ENCODE measurements at regions not wholly inside any gene's neighbourhood (a gene's known extent, or its start where the extent isn't known, plus 50 kb on each side); places are given as distances from the start of the nearest gene placed in this dataset.
"Not testable (repeated sequence)": the region's sequence is repeated elsewhere in the genome, so short reads cannot be mapped to it uniquely, and the experiment has no call there.

DNA sequence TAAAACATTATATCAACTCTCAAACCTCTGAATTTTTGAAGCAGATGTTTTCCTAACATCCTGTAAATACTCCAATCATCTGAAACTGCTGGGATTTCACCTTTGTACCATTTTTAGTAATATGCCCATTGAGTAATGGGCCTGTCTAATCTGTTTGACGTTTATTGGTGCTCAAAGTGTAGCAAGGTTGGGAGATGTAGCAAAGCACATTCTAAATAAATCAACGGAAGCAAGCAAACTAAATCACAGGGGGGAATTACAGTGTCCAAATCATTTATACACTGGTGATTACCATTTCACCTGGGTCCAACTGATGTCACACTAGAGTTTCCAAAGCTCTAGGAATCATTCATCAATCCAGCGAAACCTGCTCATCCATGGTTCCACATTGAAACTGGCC, 518.7 kb upstream of the TBL1XR1 start:
- TF ChIP-seq, protein P1, sequence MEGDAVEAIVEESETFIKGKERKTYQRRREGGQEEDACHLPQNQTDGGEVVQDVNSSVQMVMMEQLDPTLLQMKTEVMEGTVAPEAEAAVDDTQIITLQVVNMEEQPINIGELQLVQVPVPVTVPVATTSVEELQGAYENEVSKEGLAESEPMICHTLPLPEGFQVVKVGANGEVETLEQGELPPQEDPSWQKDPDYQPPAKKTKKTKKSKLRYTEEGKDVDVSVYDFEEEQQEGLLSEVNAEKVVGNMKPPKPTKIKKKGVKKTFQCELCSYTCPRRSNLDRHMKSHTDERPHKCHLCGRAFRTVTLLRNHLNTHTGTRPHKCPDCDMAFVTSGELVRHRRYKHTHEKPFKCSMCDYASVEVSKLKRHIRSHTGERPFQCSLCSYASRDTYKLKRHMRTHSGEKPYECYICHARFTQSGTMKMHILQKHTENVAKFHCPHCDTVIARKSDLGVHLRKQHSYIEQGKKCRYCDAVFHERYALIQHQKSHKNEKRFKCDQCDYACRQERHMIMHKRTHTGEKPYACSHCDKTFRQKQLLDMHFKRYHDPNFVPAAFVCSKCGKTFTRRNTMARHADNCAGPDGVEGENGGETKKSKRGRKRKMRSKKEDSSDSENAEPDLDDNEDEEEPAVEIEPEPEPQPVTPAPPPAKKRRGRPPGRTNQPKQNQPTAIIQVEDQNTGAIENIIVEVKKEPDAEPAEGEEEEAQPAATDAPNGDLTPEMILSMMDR (IDR thresholded peaks at IDR 0.05; ENCODE audit: low read depth, low read length) = no peak
- no peaks in the 10 kb centered on the region for H3K36me3 ChIP-seq
- DNase-seq = no peak
- H3K27me3 ChIP-seq = no peaks in the 10 kb centered on the region
- no peak overlapping the region for H3K4me3 ChIP-seq (ENCODE audit: low read depth, low read length)
- H3K4me1 ChIP-seq = peaks cover 16% of the 10 kb centered on the region
- no peaks in the 10 kb centered on the region for H3K9me3 ChIP-seq

DNA sequence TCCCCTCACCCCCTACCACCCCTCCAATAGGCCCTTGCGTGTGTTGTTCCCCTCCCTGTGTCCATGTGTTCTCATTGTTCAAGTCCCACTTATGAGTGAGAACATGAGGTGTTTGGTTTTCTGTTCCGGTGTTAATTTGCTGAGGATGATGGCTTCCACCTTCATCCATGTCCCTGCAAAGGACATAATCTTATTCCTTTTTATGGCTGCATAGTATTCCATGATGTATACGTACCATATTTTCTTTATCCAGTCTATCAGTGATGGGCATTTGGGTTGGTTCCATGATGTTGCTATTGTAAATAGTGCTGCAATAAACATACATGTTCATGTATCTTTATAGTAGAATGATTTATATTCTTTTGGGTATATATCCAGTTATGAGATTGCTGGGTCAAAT, 523.6 kb upstream of the TBL1XR1 start:
- H3K36me3 ChIP-seq; H3K9me3 ChIP-seq; H3K4me3 ChIP-seq (ENCODE audit: low read depth, low read length); DNase-seq; H3K27me3 ChIP-seq; H3K4me1 ChIP-seq: not testable (repeated sequence)

- Histone ChIP-seq H3K27me3 (no peaks in the 10 kb centered on the region), H3K4me1 (peaks cover 6% of the 10 kb centered on the region), H3K4me3 (ENCODE audit: low read depth, low read length) (no peak overlapping the region), H3K36me3 (no peaks in the 10 kb centered on the region), H3K9me3 (no peaks in the 10 kb centered on the region)
- DNase-seq = no peak
- TF ChIP-seq, protein P1 (IDR thresholded peaks at IDR 0.05; ENCODE audit: low read depth, low read length) = no peak
These were observed 524.8 kb upstream of the TBL1XR1 start for GRCh38 chr3:177721864-177722785.

- no peaks in the 10 kb centered on the region for H3K36me3 ChIP-seq
- TF ChIP-seq, protein P1 (IDR thresholded peaks at IDR 0.05; ENCODE audit: low read depth, low read length) = no peak
- DNase-seq = no peak
- no peaks in the 10 kb centered on the region for H3K27me3 ChIP-seq
- no peaks in the 10 kb centered on the region for H3K9me3 ChIP-seq
- H3K4me1 ChIP-seq = peaks cover 6% of the 10 kb centered on the region
- no peak overlapping the region for H3K4me3 ChIP-seq (ENCODE audit: low read depth, low read length)
These were observed 526.8 kb upstream of the TBL1XR1 start for GRCh38 chr3:177724020-177724638.

GRCh38 chr3:177725165-177725564, 527.9 kb upstream of the TBL1XR1 start:
- H3K9me3 ChIP-seq = no peaks in the 10 kb centered on the region
- H3K36me3 ChIP-seq = no peaks in the 10 kb centered on the region
- no peak for DNase-seq
- H3K4me1 ChIP-seq = peaks cover 7% of the 10 kb centered on the region
- H3K27me3 ChIP-seq = no peaks in the 10 kb centered on the region
- H3K4me3 ChIP-seq (ENCODE audit: low read depth, low read length) = no peak overlapping the region
- TF ChIP-seq, protein P1 (IDR thresholded peaks at IDR 0.05; ENCODE audit: low read depth, low read length) = no peak

GRCh38 chr3:177726807-177727206, 529.5 kb upstream of the TBL1XR1 start:
- Histone ChIP-seq H3K4me3 (ENCODE audit: low read depth, low read length) (no peak overlapping the region), H3K36me3 (no peaks in the 10 kb centered on the region), H3K9me3 (no peaks in the 10 kb centered on the region), H3K27me3 (no peaks in the 10 kb centered on the region), H3K4me1 (peaks cover 21% of the 10 kb centered on the region)
- TF ChIP-seq, protein P1 (IDR thresholded peaks at IDR 0.05; ENCODE audit: low read depth, low read length) = no peak
- DNase-seq = no peak

Measured in BE2C (cell line).